HG03139 (cell line): ENCODE measurements at regions not wholly inside any gene's neighbourhood (a gene's known extent, or its start where the extent isn't known, plus 50 kb on each side); places are given as distances from the start of the nearest gene placed in this dataset.

Experiments
- ATAC-seq: cut with Tn5 transposase; IDR thresholded peaks from one replicate; pipeline ENCODE4 v1.9.1; 2021; ENCODE audit not compliant: unreplicated experiment

GRCh38 chr18:61149786-61150185, 183.4 kb upstream of the CDH20 start:
- no peak for ATAC-seq

DNA sequence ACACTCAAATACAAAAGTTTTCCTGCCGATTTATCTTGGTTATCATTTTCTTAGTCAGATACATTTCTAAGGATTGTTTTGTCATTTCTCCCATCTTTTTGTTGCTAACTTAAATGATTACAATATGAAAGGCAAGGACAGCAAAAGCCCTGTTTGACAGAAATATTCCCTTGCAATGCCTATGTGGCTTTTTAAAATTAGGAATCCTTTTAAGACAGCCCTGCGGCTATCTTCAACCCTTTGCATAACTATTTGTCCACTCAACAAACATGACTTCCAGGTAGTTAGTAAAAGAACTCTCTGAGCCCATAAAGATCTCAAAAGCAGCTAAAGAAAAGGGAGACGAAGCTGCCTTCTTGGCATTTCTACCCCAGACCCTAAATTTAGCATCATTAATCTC, 179.7 kb upstream of the CDH20 start:
- ATAC-seq = no peak

DNA sequence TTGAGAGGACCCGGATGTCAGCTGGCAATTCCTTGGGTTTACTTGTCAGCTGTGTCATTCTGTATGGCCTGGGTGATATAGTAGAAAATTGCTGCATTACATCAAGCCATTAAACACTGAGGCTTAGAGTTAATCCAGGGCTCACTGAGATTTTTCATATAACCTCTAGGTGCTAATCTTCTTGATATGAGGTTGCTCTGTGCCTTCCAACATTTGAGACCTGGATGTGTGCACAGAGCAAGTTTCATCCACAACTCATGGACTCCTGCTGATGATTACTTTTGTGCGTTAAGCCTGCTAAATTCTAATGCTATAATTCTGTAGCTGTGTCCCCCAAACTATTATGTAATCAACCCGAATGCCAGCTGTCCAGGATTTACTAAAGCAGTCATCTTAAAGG, 178.4 kb upstream of the CDH20 start:
- ATAC-seq = no peak

GRCh38 chr18:61155586-61155985, 177.6 kb upstream of the CDH20 start:
- ATAC-seq = no peak

- no peak for ATAC-seq
These were observed 175.8 kb upstream of the CDH20 start for GRCh38 chr18:61157451-61157850.

GRCh38 chr18:61159246-61159645, 174.0 kb upstream of the CDH20 start:
- ATAC-seq = no peak

- ATAC-seq = no peak
These were observed 168.9 kb upstream of the CDH20 start for GRCh38 chr18:61164321-61164720.

DNA sequence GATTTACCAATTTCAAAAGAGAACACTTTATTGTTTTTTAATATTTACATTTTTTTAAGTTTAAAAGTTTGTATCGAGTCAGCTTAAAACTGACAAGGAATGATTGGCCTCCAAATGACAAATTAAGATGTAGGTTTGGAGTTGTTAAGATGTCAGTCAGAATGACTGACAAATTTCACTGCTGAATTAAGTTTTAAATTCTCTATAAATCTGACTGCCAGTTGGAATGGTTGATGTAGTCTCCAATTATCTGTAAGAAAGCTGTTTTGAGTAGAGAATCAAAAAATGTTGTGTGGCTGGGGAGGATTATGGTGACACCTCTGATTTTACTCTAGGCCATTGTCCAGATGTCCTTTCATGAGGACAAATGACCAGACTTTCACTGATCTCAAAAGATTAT, 165.3 kb upstream of the CDH20 start:
- ATAC-seq = no peak

DNA sequence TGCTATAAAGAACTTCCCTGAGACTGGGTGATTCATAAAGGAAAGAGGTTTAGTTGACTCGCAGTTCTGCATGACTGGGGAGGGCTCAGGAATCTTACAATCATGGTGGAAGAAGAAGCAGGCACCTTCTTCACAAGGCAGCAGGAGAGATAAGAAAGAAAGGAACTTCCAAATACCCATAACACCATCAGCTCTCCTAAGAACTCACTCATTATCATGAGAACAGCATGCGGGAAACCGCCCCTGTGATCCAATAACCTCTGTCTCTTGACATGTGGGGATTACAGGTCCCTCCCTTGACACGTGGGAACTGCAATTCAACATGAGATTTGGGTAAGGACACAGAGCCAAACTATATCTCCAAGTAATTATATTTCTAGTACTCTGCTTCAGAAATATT, 163.8 kb upstream of the CDH20 start:
- ATAC-seq = no peak

DNA sequence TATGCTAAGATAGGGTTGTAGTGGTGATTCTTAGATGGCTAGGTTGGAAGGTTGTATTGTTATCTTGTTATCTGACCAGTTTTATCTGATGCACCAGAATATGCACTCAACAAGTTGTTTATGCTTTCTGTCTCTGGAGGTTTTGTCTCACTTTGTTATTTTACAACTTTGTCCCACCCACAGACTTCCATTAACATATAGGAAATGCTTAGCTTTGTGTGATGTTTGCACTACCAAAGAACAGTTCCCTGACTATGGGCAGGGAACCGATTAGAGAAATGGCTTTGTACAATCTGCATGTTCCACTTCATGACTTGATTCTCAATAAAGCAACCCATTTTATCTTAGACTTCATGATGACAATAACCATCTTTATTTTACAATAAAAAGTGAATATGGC, 160.6 kb upstream of the CDH20 start:
- ATAC-seq = no peak

GRCh38 chr18:61173554-61173953, 159.7 kb upstream of the CDH20 start:
- ATAC-seq = no peak

GRCh38 chr18:61183798-61184197, 149.4 kb upstream of the CDH20 start:
- ATAC-seq = no peak

- ATAC-seq = no peak
These were observed 145.3 kb upstream of the CDH20 start for GRCh38 chr18:61187971-61188370.

DNA sequence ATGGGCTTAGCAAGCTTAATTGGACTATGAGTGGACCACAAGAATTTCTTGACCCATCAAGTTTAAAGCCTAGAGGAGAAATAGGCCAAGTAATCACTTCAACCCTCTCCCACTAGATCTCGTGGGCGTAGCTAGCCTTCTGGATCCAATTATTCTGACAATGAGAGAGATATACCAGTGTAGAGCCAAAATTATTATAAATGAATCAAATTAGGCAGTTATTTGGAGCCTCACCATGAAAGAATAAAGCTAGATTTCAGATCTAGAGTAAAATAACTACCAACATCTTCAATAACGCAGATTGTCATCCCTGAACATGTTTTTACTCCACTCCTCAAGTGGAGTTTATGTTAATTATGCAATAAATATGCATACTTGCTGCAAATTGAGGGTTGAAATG, 143.9 kb upstream of the CDH20 start:
- no peak for ATAC-seq

DNA sequence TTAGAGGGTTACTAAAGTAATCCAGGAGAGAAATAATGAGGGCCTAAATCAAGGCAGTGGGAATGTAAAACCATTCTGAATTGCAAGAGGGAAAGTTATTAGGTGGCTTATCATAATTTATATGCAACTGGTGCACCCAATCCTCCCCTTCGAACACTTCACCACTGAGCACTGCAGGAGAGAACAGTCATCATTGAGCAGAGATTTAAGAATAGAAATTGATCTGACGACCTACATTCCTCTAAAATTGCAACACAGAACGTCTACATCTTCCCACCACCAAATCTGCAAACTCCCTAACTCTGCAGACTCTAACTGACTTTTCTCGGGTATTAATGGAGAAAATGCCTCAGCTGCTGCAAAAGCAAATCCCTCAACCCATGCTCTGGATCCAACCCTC, 138.5 kb upstream of the CDH20 start:
- no peak for ATAC-seq

- ATAC-seq = no peak
These were observed 136.5 kb upstream of the CDH20 start for GRCh38 chr18:61196750-61197149.

DNA sequence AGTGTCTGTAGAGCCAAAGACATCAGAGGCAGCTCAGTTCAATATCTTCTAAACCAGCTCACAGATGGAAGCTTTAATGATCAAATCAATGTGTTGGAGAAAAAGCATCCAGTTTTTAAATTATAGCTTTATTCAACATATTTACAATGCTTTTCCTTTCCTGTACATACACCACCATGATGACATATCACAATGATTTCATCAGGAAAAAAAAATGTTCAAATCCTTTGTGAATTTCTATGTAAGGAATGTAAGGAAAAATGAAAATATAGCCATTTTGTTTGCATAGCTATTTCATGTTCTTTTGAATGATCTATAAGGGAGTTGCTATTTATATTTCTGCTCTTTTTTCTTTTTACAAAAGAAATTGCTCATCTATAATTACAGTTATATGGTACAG, 134.7 kb upstream of the CDH20 start:
- ATAC-seq = no peak

DNA sequence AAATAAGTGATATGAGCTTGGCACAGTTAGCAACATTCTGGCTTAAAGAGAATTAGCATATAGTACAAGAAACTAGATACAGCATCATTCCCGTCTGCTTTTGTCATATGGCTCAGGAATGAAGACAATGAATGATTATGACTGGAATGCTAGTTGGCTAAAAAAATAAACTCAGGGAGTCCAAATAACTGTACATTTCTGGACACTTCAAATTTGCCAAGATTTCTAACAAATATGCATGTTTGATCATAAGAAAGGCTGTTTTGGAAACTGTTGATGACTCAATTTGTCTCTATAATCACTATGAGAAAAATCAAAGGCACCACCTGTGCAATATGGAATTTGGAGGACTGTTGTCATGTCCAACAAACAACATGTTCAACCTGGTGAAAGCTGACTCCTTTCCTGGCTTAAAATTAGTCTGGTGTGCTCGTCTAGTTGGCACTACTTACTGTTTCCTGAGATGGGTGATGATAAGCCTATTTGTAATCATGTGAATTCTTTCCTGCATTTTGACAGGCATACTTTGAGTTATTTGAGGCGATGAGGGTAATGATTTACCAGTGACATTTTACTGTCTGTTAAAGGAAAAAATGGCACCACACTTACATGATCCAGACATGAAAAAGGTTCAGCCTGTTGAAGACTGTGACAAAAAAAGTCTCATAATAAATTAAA, 133.9 kb upstream of the CDH20 start:
- ATAC-seq = no peak

- ATAC-seq = no peak
These were observed 131.7 kb upstream of the CDH20 start for GRCh38 chr18:61201511-61201910.

DNA sequence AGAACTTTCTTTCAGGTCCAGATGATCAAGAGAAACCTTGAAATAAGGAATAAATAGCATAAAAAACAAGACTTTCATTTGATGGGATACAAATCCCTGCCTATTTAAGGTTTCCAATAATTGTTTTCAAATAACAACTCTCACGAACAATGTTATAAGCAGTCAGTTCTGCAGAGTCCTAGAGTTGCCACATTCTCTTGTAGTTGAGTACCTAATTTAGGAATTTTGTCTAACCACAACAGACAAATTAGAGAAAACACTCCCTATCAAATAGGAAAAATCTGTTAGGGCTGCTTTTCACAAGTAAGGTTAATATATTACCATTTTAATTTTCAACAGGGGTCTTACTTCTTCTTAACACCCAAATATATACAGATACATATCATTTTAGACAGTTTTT, 130.1 kb upstream of the CDH20 start:
- no peak for ATAC-seq

- no peak for ATAC-seq
These were observed 123.4 kb upstream of the CDH20 start for GRCh38 chr18:61209801-61210200.

DNA sequence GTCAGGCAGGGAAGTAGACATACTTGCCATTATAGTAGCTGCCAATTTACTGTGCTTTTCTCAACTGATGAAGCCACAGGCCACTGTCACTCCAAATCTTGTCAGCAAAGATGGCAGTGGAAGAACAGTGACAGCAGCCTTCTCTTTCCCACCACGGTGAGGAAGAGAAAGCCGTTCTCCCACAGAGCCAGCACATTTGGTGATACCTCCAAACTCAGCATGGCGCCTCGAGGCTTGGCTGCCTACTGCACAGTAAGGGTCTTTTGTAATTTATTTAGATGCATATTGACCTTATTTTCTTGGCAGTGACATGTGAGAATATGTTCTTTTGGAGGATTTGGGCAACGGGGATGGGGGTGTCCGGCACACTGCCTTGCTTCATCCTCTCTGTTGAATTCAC, 117.2 kb upstream of the CDH20 start:
- no peak for ATAC-seq

GRCh38 chr18:61222206-61222605, 111.0 kb upstream of the CDH20 start:
- no peak for ATAC-seq

DNA sequence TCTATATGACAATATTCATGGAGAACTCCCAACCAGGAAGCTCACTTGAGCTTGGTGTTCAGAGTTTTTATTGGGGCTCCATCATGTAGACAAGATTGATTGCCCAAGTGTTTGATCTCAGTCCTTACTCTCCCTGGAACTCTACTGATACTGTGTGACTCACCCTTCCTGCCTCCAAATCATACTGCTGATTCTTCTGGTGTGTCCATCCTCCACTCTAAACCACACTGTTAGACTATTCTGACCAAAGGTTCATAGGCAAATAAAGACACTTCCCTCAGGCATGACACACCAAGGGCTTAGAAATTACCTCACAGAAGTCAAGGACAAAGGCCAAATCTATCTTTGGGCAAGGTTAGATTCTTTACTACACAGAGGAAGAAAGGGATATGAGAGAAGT, 107.9 kb upstream of the CDH20 start:
- ATAC-seq = no peak
